GM18508 (cell line): ENCODE measurements at regions not wholly inside any gene's neighbourhood (a gene's known extent, or its start where the extent isn't known, plus 50 kb on each side); places are given as distances from the start of the nearest gene placed in this dataset.
"Not testable (repeated sequence)": the region's sequence is repeated elsewhere in the genome, so short reads cannot be mapped to it uniquely, and the experiment has no call there.

Experiments
- ATAC-seq: cut with Tn5 transposase; IDR thresholded peaks from one replicate; pipeline ENCODE4 v1.9.1; 2021; ENCODE audit warnings: moderate number of reproducible peaks; ENCODE audit not compliant: insufficient read depth, unreplicated experiment

- ATAC-seq: peak; percentile 53
Observed at GRCh38 chr6:134822920-134823709, 126.8 kb downstream of the ALDH8A1 start.

DNA sequence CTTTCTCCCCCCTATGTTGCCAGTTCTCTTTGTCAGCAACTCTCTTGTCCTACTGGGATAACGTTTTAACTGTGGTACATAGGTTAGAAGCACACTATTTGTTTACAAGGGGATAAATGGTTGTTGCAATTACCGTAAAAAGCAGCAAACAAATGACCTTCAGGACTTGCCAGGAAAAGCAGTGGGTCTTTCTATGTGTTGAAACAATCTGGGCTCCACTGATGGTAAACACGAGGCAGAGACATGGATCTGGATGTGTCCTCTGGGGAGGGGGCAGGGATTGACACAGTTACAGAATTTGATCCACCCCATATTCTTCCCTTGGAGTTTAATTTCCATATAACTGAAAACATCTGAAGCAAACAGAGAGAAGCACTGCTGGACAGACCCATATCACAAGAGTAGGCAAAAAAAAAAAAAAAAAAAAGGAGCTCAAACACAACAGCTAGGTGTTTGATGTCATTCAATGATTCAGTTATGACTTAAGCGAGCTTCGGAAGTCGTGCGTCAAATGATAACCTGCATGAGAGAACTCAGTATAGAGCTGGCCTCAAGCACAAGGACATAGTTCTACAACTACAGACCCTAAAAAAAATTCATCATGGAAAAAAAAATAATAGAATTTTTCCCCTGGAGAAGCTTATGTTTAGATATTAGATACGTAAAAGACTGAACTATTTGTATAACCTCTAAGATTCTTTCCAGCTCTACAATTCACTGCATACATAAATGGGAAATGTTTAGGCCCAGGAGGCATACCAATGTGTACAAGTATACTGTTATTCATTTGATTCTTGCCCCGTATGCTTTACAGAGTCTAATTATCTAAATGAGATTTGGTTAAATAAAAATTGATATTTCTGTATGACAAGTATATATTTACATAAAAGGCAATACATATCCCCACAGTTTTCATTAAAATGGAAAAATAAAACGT, 127.7 kb downstream of the ALDH8A1 start:
- ATAC-seq: no peak

GRCh38 chr6:134821397-134821796, 128.5 kb downstream of the ALDH8A1 start:
- ATAC-seq: no peak

DNA sequence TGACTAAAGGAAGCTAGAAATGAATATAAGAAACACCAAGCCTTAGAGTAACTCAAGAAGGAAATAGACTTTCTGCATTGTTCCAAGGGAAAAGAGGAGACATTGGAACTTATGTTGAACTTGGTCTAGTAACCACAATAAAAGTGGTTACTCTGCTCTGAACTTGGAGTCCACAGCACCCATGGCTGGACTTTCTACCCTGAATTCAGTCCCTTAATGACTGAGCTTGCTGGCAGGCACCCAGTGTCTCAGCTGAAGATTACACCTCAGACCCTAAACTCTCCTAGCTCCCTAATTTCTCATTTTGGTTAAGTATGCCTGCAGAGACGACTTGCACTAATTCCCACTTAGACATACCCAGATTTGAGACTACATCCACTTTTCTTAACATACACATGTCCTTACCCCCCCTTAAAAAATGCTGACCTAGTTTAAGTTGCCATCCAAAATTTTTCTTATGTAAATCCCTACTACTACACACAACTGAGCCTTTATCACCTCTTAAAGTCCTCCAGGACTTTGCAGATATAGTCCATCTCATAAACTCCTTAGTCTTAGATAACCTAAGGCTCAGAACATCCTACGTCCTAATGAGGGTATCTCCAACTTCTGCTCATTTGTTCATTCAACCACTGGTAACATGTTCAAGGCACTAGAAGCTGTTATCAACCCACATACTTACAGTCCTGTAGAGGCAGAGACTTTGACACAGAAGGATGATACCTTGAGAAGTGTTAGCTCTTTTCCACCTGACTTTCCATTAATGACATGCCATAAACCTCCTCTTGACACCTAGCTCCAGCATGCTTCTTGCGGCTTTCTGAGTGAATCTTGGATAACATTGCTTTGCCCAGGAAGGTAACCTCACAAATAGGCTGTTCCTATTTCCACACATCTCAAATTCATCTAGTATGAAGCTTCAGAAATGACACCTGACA, 129.8 kb downstream of the ALDH8A1 start:
- no peak for ATAC-seq

DNA sequence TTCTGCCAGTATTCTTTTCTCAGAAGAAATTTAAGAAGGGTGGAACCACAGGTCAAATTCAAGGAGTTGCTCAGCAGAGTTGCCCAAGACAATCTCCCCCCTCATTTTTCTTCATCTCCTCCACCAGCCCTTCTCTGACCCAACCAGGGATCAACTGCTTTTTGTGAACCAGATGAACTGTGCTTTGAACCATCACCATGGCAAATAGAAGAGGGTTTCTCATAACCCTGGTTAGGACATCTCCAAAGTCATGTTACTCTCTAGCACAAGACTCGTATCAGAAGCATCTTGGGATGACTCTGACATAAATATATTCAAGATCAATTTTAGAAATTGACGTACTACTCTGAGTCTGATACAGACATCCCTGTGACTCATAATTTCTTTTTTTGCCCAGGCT, 130.7 kb downstream of the ALDH8A1 start:
- ATAC-seq: no peak

- no peak for ATAC-seq
Observed at GRCh38 chr6:134817448-134817847, 132.5 kb downstream of the ALDH8A1 start.

DNA sequence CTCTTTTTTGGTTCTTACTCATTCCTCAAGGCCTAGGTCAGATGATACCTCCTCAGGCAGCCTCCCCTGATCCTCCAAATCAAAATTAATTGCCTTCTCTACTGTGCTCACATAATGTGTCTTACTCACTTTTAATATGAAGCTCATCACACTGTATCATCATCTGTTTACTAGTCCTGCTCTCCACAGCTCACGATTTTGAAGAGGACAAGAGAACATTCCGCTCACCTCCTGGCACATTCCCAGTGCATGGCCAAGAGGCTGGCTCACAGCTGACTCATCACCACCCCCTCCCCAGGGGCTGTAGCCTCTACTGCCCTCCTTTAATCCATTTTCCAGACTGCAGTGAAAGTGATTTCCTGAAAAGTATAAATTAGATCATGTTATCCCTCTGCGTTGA, 133.1 kb downstream of the ALDH8A1 start:
- ATAC-seq: no peak

DNA sequence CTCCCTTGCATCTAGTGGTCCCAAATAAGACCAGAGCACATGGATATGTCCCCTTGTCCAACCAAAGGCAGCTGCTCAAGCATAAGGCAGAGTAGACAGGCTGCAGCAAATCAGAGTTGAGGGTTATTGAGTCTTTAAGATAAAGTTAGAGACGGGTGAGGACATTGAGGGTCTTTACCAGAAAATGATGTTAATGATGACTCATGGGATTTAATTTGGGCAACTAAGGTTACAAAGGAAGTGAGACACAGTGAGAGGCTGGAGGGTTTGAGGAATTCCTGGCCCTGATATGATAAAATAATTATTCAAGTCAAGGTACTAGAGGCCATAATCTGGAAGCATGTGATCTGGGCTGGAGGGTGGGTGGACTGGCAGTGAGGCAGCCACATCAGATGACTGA, 133.6 kb downstream of the ALDH8A1 start:
- ATAC-seq: no peak

DNA sequence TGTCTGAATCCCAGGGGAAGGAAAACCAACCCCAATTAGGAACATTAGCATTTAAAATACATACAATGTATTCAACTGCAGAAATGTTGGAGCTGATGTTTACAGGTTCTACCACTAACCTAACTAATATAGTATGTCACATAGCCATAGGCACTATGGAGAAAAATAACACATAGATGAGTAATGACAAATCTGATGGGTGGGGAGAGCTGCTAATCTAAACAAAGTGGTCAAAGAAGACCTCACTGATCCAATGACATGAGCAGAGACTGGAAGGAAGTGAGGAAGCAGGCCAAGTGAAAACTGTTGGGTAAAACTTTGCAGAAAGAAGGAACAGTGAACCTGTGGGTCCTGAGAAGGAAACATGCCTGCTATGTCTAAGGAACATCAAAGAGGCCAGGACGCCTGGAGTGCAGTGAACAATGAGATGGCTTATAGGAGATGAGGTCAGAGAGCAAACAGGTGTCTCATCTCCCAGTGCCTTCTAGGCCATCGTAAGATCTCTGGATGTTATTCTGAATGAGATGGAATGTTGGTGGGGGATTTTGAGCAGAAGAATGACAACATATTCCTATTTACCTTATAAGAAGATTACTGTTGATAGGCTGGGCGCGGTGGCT, 135.7 kb downstream of the ALDH8A1 start:
- no peak for ATAC-seq

DNA sequence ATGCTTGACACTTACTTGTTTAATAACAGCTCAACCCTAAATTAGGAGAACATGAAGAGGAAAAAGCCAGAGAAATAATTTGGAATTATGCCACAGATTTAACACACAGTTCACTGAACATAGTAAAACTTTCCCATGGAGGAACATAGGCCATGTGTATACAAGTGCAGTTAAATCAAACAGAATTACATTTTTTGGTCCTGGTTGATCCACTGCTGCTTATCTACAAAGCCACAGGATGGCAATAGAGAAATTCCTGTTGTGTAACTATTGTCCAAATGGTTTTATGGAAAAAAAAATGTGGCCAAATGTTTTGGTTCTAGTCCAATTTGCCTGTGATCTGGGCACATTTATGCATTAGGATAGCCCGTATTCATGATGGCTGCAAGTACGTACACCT, 136.8 kb downstream of the ALDH8A1 start:
- ATAC-seq: no peak

- ATAC-seq: no peak
Observed at GRCh38 chr6:134810402-134810801, 139.5 kb downstream of the ALDH8A1 start.

DNA sequence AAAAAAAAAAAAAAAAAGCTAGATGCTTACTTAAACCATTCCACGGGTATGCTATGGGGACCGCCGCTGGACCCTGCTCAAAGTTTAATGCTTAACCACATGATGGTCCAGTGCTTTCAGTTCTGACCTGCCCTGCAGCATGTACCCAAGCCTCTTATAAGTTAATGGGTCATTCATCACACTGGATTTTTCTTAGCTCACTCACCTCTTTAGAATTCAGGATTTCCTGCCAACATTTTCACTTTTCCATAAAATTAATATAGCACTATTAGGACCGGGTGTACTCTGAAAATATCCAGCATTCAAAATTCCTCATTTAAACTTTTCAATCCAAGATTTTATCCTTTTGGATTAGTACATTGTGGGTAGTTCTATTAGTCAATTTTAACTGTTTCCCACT, 140.8 kb downstream of the ALDH8A1 start:
- no peak for ATAC-seq

GRCh38 chr6:134806180-134806798, 143.6 kb downstream of the ALDH8A1 start:
- ATAC-seq: no peak

DNA sequence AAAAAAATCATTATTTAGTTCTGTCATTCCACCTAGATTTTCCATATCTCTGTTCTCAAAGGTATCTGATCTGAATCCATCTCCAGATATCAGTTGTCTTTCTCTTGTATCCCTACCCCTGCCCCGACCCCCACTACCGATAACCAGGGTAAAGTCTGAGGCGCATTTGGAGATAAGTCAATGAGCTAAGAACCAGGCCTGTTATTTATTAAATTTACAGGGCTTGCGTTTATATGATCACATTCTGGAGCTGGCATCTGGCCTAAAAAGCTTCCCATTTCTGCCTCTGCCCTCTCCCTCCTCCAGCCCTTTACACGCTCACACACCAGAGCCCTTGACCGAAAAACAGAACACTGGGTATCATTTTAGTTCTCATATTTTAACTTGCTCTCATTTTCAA, 144.7 kb downstream of the ALDH8A1 start:
- no peak for ATAC-seq

- ATAC-seq: not testable (repeated sequence)
Observed at GRCh38 chr6:134804311-134804710, 145.6 kb downstream of the ALDH8A1 start.

GRCh38 chr6:134802426-134803058, 147.4 kb downstream of the ALDH8A1 start:
- ATAC-seq: no peak

- no peak for ATAC-seq
Observed at GRCh38 chr6:134797400-134798113, 152.3 kb downstream of the ALDH8A1 start.

- no peak for ATAC-seq
Observed at GRCh38 chr6:134795691-134796090, 154.2 kb downstream of the ALDH8A1 start.
